HCT116 (cell line): ENCODE measurements at regions not wholly inside any gene's neighbourhood (a gene's known extent, or its start where the extent isn't known, plus 50 kb on each side); places are given as distances from the start of the nearest gene placed in this dataset.

Experiments used
- ATAC-seq: fragments of 200-7000 bp; cut with Tn5 transposase; 2 replicates; pipeline ENCODE4 v1.9.1; 2020; ENCODE audit warnings: mild to moderate bottlenecking, moderate library complexity
- BruUV-seq: library from RNA; stranded (reverse); fragments of 400-500 nt; replicated peaks from 2 replicates; lab custom pipeline; 2021; lab: Mats Ljungman, UMichigan
- CTCF ChIA-PET: fragments of 300-600 bp; sonication (Branson Sonifier 250); formaldehyde crosslinking; loops from one replicate; lab custom pipeline; 2021; ENCODE audit warnings: antibody characterized with exemption; lab: Charles Lee
- POLR2A ChIA-PET: fragments of 300-600, 350-600 bp; sonication (Branson Sonifier 250); formaldehyde crosslinking; loops from one replicate; lab custom pipeline; 2021; ENCODE audit warnings: antibody characterized with exemption; lab: Charles Lee
- RAD21 ChIA-PET, 2 experiments: fragments of 300-600 bp; sonication (Branson Sonifier 250); formaldehyde crosslinking; loops; one replicate each; lab custom pipeline; 2023; ENCODE audit warnings: low total read pairs in 2 of 2; ENCODE audit not compliant: uncharacterized antibody in 2 of 2, unreplicated experiment in 2 of 2, low non-redundant PET in 1 of 2; lab: Charles Lee
- DNase-seq: peaks from one replicate; pipeline ENCODE4 v3.0.0-alpha.2; 2010; ENCODE audit warnings: low read depth, low spot score
- H2AFZ ChIP-seq: fragments of 200-600 bp; shearing (Covaris generic), sonication (generic); 2 replicates; pipeline ENCODE4 v1.6.1; 2017; ENCODE audit warnings: low read depth, mixed run types, mixed read lengths, antibody characterized with exemption, low read length; ENCODE audit not compliant: poor library complexity, severe bottlenecking
- H3K27ac ChIP-seq: 2 replicates; pipeline ENCODE4 v1.5.1; 2012; ENCODE audit warnings: low read depth, low read length
- H3K27me3 ChIP-seq: fragments of 200-600 bp; sonication (generic); 2 replicates; pipeline ENCODE4 v1.6.1; 2016; ENCODE audit warnings: mixed run types, low read length, mixed read lengths; ENCODE audit not compliant: insufficient read depth
- H3K36me3 ChIP-seq, 2 experiments: fragments of 200-500 bp in 1 of 2; fragments of 200-600 bp in 1 of 2; sonication (Bioruptor generic) in 1 of 2; sonication (generic) in 1 of 2; 2 replicates each; pipeline versions ENCODE4 v1.5.1 to v1.6.1; 2014 to 2016; ENCODE audit warnings: low read length in 2 of 2, inconsistent platforms in 1 of 2, mixed read lengths in 1 of 2, mixed run types in 1 of 2; ENCODE audit not compliant: insufficient read depth in 2 of 2, control insufficient read depth in 1 of 2
- H3K4me1 ChIP-seq, 2 experiments: fragments of 200-600 bp in 1 of 2; sonication (generic) in 1 of 2; 2 replicates each; pipeline versions ENCODE4 v1.5.1 to v1.6.1; 2012 to 2017; ENCODE audit warnings: low read length in 2 of 2, inconsistent platforms in 1 of 2, mild to moderate bottlenecking in 1 of 2, mixed read lengths in 1 of 2, mixed run types in 1 of 2, moderate library complexity in 1 of 2; ENCODE audit not compliant: insufficient read depth in 2 of 2, control insufficient read depth in 1 of 2
- H3K4me2 ChIP-seq: fragments of 200-600 bp; sonication (generic); 2 replicates; pipeline ENCODE4 v1.6.1; 2017; ENCODE audit warnings: mixed run types, low read length, mixed read lengths
- H3K4me3 ChIP-seq, 2 experiments: fragments of 200-600 bp in 1 of 2; sonication (generic) in 1 of 2; replicated peaks in 1 of 2; 2 replicates each; pipeline ENCODE4 v1.5.1; 2011 to 2016; ENCODE audit warnings: low read length in 2 of 2, control low read depth in 1 of 2, low read depth in 1 of 2, mild to moderate bottlenecking in 1 of 2, mixed read lengths in 1 of 2, mixed run types in 1 of 2
- H3K79me2 ChIP-seq: fragments of 200-600 bp; sonication (generic); 2 replicates; pipeline ENCODE4 v1.6.1; 2017; ENCODE audit warnings: mild to moderate bottlenecking, mixed run types, low read length, moderate library complexity, mixed read lengths; ENCODE audit not compliant: insufficient read depth
- H3K9ac ChIP-seq: fragments of 200-600 bp; sonication (generic); 2 replicates; pipeline ENCODE4 v1.6.1; 2016; ENCODE audit warnings: low read length, mixed read lengths
- H3K9me2 ChIP-seq: fragments of 200-600 bp; sonication (generic), shearing (Covaris generic); 2 replicates; pipeline ENCODE4 v1.6.1; 2017; ENCODE audit warnings: mixed run types, mild to moderate bottlenecking, moderate library complexity; ENCODE audit not compliant: insufficient read depth
- H3K9me3 ChIP-seq, 2 experiments: fragments of 200-500 bp in 1 of 2; fragments of 200-600 bp in 1 of 2; sonication (Bioruptor generic) in 1 of 2; sonication (generic) in 1 of 2; 2 replicates each; pipeline ENCODE4 v1.6.1; 2014 to 2017; ENCODE audit warnings: low read length in 2 of 2, mixed read lengths in 2 of 2, inconsistent platforms in 1 of 2, low read depth in 1 of 2, mild to moderate bottlenecking in 1 of 2, mixed run types in 1 of 2, moderate library complexity in 1 of 2; ENCODE audit not compliant: control insufficient read depth in 1 of 2, insufficient read depth in 1 of 2
- H4K20me1 ChIP-seq: fragments of 200-600 bp; sonication (generic), shearing (Covaris generic); 2 replicates; pipeline ENCODE4 v1.6.1; 2017; ENCODE audit warnings: mixed run types, mild to moderate bottlenecking, moderate library complexity; ENCODE audit not compliant: insufficient read depth
- POLR2AphosphoS5 ChIP-seq: IDR thresholded peaks from 2 replicates; pipeline ENCODE4 v1.6.1; 2011; ENCODE audit warnings: mild to moderate bottlenecking, low read depth, low read length, moderate library complexity
- RAD21 ChIP-seq: IDR thresholded peaks from 2 replicates; pipeline ENCODE4 v1.6.1; 2012; ENCODE audit warnings: low read depth, mild to moderate bottlenecking
- SRF ChIP-seq: IDR thresholded peaks from 2 replicates; pipeline ENCODE4 v1.6.1; 2012; ENCODE audit warnings: low read depth
- ZNF274 ChIP-seq: fragments of 200-500 bp; sonication (Bioruptor generic); IDR thresholded peaks from 2 replicates; pipeline ENCODE4 v1.6.1; 2014; ENCODE audit warnings: mild to moderate bottlenecking, low read depth, low read length, inconsistent platforms
- intact Hi-C: fragments of 100-400 bp; cut with micrococcal nuclease; formaldehyde crosslinking; loops from 2 replicates; pipeline ENCODE4 v1.10.0; 2022
- TF ChIP-seq, protein P1 (sequence below): IDR thresholded peaks from 2 replicates; pipeline ENCODE4 v1.6.1; 2011; ENCODE audit warnings: mild to moderate bottlenecking, low read length, moderate library complexity; ENCODE audit not compliant: insufficient replicate concordance; ENCODE audit errors: extremely low read depth
- TF ChIP-seq, protein P2 (sequence below): IDR thresholded peaks from 2 replicates; pipeline ENCODE4 v1.6.1; 2012; ENCODE audit warnings: low read depth
- TF ChIP-seq, protein P3 (sequence below), 3 experiments: fragments of 200-600 bp in 1 of 3; sonication (generic) in 1 of 3; IDR thresholded peaks in 2 of 3; conservative IDR thresholded peaks in 1 of 3; 2 replicates each; pipeline ENCODE4 v1.5.1; 2012 to 2017; ENCODE audit warnings: low read depth in 2 of 3, low read length in 2 of 3, antibody characterized with exemption in 1 of 3, borderline replicate concordance in 1 of 3, control low read depth in 1 of 3, mild to moderate bottlenecking in 1 of 3, mixed read lengths in 1 of 3, mixed run types in 1 of 3, moderate library complexity in 1 of 3; ENCODE audit not compliant: insufficient read depth in 1 of 3
- TF ChIP-seq, protein P4 (sequence below): IDR thresholded peaks from 2 replicates; pipeline ENCODE4 v1.6.1; 2012

DNA sequence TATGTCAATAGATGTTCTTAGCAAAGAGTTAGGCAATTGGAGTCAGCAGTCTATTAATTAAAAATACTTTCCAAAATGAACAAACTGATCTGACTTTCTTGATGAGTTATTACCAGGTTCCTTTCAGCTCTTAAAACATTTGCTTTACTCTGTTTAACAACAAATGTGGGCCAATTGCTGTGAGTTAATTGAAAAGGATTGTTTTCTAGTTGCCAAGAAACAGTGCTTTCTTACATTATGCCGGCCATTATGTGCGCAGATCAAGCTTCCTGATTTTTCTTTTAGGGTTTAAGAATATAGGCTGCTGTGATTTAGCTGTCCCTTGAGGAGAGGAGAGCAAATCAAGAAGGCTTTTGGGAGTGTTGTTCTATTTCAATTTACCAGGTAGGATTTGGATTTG is 50.5 kb upstream of the ITPRID2 start:
- ChIA-PET CTCF (interaction anchor here (1.2 kb wide), 1 partner anchor 98 kb away, joined by 3 read pairs; no protein-coding TSS in a partner anchor), RAD21 (no interaction called here)
- Histone ChIP-seq H3K9me2 (no peaks in the 10 kb centered on the region), H3K4me1 (peaks cover 0 to 24% of the 10 kb centered on the region in 2 experiments; a peak in 1 of 4 replicates), H4K20me1 (no peaks in the 10 kb centered on the region), H3K27me3 (no peaks in the 10 kb centered on the region)
- no TSS peak for BruUV-seq
- no peak for TF ChIP-seq ZNF274
- no peak for TF ChIP-seq POLR2AphosphoS5
- TF ChIP-seq, protein P1, sequence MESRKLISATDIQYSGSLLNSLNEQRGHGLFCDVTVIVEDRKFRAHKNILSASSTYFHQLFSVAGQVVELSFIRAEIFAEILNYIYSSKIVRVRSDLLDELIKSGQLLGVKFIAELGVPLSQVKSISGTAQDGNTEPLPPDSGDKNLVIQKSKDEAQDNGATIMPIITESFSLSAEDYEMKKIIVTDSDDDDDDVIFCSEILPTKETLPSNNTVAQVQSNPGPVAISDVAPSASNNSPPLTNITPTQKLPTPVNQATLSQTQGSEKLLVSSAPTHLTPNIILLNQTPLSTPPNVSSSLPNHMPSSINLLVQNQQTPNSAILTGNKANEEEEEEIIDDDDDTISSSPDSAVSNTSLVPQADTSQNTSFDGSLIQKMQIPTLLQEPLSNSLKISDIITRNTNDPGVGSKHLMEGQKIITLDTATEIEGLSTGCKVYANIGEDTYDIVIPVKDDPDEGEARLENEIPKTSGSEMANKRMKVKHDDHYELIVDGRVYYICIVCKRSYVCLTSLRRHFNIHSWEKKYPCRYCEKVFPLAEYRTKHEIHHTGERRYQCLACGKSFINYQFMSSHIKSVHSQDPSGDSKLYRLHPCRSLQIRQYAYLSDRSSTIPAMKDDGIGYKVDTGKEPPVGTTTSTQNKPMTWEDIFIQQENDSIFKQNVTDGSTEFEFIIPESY = no peak
- TF ChIP-seq SRF = no peak
- TF ChIP-seq, protein P2, sequence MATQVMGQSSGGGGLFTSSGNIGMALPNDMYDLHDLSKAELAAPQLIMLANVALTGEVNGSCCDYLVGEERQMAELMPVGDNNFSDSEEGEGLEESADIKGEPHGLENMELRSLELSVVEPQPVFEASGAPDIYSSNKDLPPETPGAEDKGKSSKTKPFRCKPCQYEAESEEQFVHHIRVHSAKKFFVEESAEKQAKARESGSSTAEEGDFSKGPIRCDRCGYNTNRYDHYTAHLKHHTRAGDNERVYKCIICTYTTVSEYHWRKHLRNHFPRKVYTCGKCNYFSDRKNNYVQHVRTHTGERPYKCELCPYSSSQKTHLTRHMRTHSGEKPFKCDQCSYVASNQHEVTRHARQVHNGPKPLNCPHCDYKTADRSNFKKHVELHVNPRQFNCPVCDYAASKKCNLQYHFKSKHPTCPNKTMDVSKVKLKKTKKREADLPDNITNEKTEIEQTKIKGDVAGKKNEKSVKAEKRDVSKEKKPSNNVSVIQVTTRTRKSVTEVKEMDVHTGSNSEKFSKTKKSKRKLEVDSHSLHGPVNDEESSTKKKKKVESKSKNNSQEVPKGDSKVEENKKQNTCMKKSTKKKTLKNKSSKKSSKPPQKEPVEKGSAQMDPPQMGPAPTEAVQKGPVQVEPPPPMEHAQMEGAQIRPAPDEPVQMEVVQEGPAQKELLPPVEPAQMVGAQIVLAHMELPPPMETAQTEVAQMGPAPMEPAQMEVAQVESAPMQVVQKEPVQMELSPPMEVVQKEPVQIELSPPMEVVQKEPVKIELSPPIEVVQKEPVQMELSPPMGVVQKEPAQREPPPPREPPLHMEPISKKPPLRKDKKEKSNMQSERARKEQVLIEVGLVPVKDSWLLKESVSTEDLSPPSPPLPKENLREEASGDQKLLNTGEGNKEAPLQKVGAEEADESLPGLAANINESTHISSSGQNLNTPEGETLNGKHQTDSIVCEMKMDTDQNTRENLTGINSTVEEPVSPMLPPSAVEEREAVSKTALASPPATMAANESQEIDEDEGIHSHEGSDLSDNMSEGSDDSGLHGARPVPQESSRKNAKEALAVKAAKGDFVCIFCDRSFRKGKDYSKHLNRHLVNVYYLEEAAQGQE = no peak
- TF ChIP-seq RAD21 = no peak
- TF ChIP-seq, protein P3, sequence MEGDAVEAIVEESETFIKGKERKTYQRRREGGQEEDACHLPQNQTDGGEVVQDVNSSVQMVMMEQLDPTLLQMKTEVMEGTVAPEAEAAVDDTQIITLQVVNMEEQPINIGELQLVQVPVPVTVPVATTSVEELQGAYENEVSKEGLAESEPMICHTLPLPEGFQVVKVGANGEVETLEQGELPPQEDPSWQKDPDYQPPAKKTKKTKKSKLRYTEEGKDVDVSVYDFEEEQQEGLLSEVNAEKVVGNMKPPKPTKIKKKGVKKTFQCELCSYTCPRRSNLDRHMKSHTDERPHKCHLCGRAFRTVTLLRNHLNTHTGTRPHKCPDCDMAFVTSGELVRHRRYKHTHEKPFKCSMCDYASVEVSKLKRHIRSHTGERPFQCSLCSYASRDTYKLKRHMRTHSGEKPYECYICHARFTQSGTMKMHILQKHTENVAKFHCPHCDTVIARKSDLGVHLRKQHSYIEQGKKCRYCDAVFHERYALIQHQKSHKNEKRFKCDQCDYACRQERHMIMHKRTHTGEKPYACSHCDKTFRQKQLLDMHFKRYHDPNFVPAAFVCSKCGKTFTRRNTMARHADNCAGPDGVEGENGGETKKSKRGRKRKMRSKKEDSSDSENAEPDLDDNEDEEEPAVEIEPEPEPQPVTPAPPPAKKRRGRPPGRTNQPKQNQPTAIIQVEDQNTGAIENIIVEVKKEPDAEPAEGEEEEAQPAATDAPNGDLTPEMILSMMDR (IDR thresholded peaks at IDR 0.05 in 2 of 3, conservative IDR thresholded peaks at IDR 0.05 in 1 of 3; ENCODE audit: borderline replicate concordance in 1 of 3, insufficient read depth in 1 of 3, low read depth in 2 of 3, low read length in 2 of 3) = no peak
- TF ChIP-seq, protein P4, sequence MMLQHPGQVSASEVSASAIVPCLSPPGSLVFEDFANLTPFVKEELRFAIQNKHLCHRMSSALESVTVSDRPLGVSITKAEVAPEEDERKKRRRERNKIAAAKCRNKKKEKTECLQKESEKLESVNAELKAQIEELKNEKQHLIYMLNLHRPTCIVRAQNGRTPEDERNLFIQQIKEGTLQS = no peak
- TF ChIP-seq, all 23 proteins: peak for 0
- ATAC-seq (no peak), DNase-seq (no peak)
- Histone ChIP-seq H3K36me3 (no peaks in the 10 kb centered on the region; a peak in 1 of 4 replicates), H3K27ac (no peak overlapping the region), H3K79me2 (no peaks in the 10 kb centered on the region), H3K4me2 (no peak overlapping the region), H3K9me3 (no peaks in the 10 kb centered on the region), H3K4me3 (no peak overlapping the region), H3K9ac (no peak overlapping the region), H2AFZ (peak overlapping the region; percentile 11)
- POLR2A ChIA-PET = interaction anchor here (0.8 to 2.5 kb wide), 3 partner anchors 35 to 56 kb away, joined by 3 to 8 read pairs (median 4); no protein-coding TSS in a partner anchor
- intact Hi-C loops = no loop called here
